Natural killer cell (primary cell): ENCODE measurements at regions not wholly inside any gene's neighbourhood (a gene's known extent, or its start where the extent isn't known, plus 50 kb on each side); places are given as distances from the start of the nearest gene placed in this dataset.

Experiments used
- ATAC-seq, 3 donors: fragments of 150-1000 bp in 2 of 3; fragments of 200-7000 bp in 1 of 3; cut with Tn5 transposase; 1 replicate in 1 of 3; 2 replicates in 2 of 3; pipeline ENCODE4 v1.10.0; 2021; ENCODE audit warnings: mild to moderate bottlenecking in 2 of 3, moderate library complexity in 2 of 3
- DNase-seq, 2 donors: peaks; one replicate each; pipeline versions ENCODE4 v3.0.0 to v3.0.0-alpha.2; 2013 to 2021; ENCODE audit warnings: mixed read lengths in 1 of 2
- H3K27ac ChIP-seq: one replicate; pipeline ENCODE4 v1.5.1; 2013; ENCODE audit warnings: mild to moderate bottlenecking, low read length
- H3K27me3 ChIP-seq: one replicate; pipeline ENCODE4 v1.6.1; 2013; ENCODE audit warnings: low read length; ENCODE audit not compliant: control insufficient read depth, insufficient read depth
- H3K36me3 ChIP-seq: one replicate; pipeline ENCODE4 v1.6.1; 2013; ENCODE audit warnings: low read length; ENCODE audit not compliant: control insufficient read depth, insufficient read depth
- H3K4me1 ChIP-seq: one replicate; pipeline ENCODE4 v1.6.1; 2013; ENCODE audit warnings: low read length; ENCODE audit not compliant: control insufficient read depth, insufficient read depth
- H3K4me3 ChIP-seq: one replicate; pipeline ENCODE4 v1.5.1; 2013; ENCODE audit warnings: low read length
- H3K9me3 ChIP-seq: one replicate; pipeline ENCODE4 v1.6.1; 2013; ENCODE audit warnings: low read length; ENCODE audit not compliant: control insufficient read depth, insufficient read depth
- H3K27ac Mint-ChIP-seq, 2 donors: one replicate each; pipeline ENCODE4 v1.8.0; 2022; ENCODE audit warnings: mild to moderate bottlenecking in 2 of 2, mixed read lengths in 2 of 2, moderate library complexity in 1 of 2
- H3K27me3 Mint-ChIP-seq, 2 donors: one replicate each; pipeline ENCODE4 v1.8.0; 2022; ENCODE audit warnings: low read depth in 2 of 2, mixed read lengths in 2 of 2
- H3K36me3 Mint-ChIP-seq: one replicate; pipeline ENCODE4 v1.8.0; 2022; ENCODE audit warnings: mixed read lengths
- H3K4me1 Mint-ChIP-seq, 2 donors: one replicate each; pipeline ENCODE4 v1.8.0; 2022; ENCODE audit warnings: mixed read lengths in 2 of 2
- H3K4me3 Mint-ChIP-seq: one replicate; pipeline ENCODE4 v1.8.0; 2022; ENCODE audit warnings: mild to moderate bottlenecking, moderate library complexity, mixed read lengths
- H3K9me3 Mint-ChIP-seq, 2 donors: one replicate each; pipeline ENCODE4 v1.8.0; 2022; ENCODE audit warnings: mixed read lengths in 2 of 2
- WGBS: methylation state at CpG from one replicate; pipeline ENCODE4 v1.1.7; 2013; ENCODE audit warnings: missing lambda C conversion rate; ENCODE audit not compliant: insufficient coverage; 5-methylcytosine and 5-hydroxymethylcytosine counted together
- intact Hi-C: fragments of 100-400 bp; cut with micrococcal nuclease; formaldehyde crosslinking; loops from one replicate; pipeline ENCODE4 v1.14.2; 2022
- TF ChIP-seq, protein P1 (sequence below): fragments of 200-600 bp; IDR thresholded peaks from one replicate; pipeline ENCODE4 v1.8.0; 2022; ENCODE audit warnings: antibody characterized with exemption

DNA sequence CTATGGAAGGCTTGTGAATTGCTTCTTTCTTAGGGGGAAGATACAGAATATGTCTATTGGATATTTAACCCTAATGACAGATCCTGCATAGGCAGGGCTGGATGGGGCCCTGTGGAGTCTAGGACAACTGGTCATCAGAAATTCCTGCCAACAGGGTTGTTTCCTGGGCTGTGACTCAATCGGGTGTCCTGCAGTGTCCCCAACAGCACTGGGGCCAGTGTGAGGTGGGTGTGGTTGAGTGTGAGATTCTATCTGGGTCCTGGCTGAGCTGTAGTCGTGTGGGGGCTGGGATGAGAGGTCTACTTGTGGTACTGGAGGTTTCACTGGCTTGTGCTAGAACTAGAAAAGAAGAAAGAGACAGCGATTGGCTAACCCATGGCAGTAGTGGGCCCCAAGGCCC lies 87.3 kb upstream of the WDR1 start:
- intact Hi-C loops, result no loop called here
- peaks cover 0 to 5% of the 10 kb centered on the region in 2 donors for H3K4me1 Mint-ChIP-seq
- DNase-seq, result no peak
- TF ChIP-seq, protein P1, sequence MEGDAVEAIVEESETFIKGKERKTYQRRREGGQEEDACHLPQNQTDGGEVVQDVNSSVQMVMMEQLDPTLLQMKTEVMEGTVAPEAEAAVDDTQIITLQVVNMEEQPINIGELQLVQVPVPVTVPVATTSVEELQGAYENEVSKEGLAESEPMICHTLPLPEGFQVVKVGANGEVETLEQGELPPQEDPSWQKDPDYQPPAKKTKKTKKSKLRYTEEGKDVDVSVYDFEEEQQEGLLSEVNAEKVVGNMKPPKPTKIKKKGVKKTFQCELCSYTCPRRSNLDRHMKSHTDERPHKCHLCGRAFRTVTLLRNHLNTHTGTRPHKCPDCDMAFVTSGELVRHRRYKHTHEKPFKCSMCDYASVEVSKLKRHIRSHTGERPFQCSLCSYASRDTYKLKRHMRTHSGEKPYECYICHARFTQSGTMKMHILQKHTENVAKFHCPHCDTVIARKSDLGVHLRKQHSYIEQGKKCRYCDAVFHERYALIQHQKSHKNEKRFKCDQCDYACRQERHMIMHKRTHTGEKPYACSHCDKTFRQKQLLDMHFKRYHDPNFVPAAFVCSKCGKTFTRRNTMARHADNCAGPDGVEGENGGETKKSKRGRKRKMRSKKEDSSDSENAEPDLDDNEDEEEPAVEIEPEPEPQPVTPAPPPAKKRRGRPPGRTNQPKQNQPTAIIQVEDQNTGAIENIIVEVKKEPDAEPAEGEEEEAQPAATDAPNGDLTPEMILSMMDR, result no peak
- Histone ChIP-seq H3K36me3 (no peaks in the 10 kb centered on the region), H3K9me3 (no peaks in the 10 kb centered on the region), H3K27me3 (no peaks in the 10 kb centered on the region), H3K4me1 (no peaks in the 10 kb centered on the region), H3K4me3 (no peak overlapping the region), H3K27ac (no peak overlapping the region)
- H3K36me3 Mint-ChIP-seq, result no peaks in the 10 kb centered on the region
- no peak for ATAC-seq
- H3K9me3 Mint-ChIP-seq, result no peaks in the 10 kb centered on the region
- WGBS, result 74% methylated on average over 3 of the region's 3 CpGs
- H3K27me3 Mint-ChIP-seq, result peaks cover 8 to 16% of the 10 kb centered on the region in 2 donors
- no peak overlapping the region for H3K27ac Mint-ChIP-seq
- no peak overlapping the region for H3K4me3 Mint-ChIP-seq

DNA sequence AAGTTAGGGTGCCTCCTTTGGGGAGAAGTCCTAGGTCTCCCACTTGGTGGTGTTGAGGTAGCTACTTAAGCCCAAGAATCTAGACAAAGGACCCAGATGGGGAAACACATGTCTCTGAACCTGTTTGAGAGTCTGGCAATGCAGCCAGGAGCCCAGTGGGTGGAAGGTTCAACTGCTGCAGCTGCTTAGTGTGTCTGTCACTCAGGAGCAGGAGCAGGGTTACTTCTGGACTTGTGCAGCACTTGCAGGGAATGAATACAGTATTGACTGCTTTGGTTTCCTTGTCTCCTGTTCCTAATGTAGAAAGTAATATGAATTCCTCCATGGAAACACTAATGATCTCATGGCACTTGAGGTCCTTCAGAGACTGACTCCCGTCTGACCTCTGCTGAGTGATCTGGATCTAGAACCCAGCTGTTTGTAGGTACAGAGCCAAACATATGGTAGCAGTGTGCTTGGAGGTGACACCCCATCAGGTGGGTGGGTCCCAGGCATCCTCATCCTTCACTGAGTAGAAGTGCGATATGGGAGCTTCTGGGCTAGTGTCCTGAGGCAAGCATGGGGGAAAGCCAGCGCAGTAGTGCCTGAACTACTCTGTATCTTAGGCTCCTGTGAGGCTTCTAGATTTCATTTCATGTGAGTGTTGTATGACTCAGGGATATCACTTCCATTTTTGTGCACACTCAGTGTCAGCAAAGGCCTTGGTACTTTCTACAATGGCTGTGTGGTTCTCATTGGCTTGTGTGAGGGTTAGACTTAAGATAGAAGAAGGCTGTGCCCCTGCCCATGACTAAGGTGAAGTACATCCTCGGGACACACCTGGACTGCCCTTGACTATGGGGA lies 85.0 kb upstream of the WDR1 start:
- TF ChIP-seq, protein P1, result no peak
- Histone ChIP-seq H3K36me3 (no peaks in the 10 kb centered on the region), H3K4me1 (no peaks in the 10 kb centered on the region), H3K9me3 (no peaks in the 10 kb centered on the region), H3K27ac (no peak overlapping the region), H3K27me3 (no peaks in the 10 kb centered on the region), H3K4me3 (no peak overlapping the region)
- Mint-ChIP-seq H3K4me3 (no peak overlapping the region), H3K4me1 (peaks cover 0 to 5% of the 10 kb centered on the region in 2 donors), H3K36me3 (no peaks in the 10 kb centered on the region), H3K9me3 (no peaks in the 10 kb centered on the region), H3K27me3 (peaks cover 8 to 16% of the 10 kb centered on the region in 2 donors), H3K27ac (no peak overlapping the region)
- intact Hi-C loops, result no loop called here
- 88% methylated on average over 4 of the region's 4 CpGs for WGBS
- ATAC-seq, result peak in 1 of 3 donors; percentile 19
- DNase-seq, result no peak

DNA sequence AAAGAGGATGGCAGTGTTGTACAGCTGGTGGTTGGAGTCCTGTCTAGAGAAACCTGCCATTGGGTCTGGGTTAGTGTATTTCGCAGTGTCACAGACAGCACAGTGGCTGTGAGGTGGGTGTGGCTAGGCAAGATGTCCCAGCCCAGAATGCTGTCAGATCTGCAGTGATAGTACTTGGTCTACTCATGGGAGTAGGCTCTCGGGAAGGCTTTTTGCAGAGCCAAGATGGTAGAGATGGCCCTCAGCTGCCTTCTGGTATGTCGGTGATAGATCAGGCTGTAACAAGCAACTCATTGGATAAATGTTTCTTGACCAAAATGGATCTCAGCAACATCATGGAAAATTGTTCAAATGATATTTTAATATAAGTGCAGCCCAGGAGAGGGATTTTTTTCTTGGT lies 84.3 kb upstream of the WDR1 start:
- Mint-ChIP-seq H3K4me1 (peaks cover 0 to 5% of the 10 kb centered on the region in 2 donors), H3K27ac (no peak overlapping the region), H3K36me3 (no peaks in the 10 kb centered on the region), H3K27me3 (peaks cover 6 to 16% of the 10 kb centered on the region in 2 donors), H3K9me3 (no peaks in the 10 kb centered on the region), H3K4me3 (no peak overlapping the region)
- 31% methylated on average over 3 of the region's 3 CpGs for WGBS
- intact Hi-C loops, result no loop called here
- Histone ChIP-seq H3K36me3 (no peaks in the 10 kb centered on the region), H3K27me3 (no peaks in the 10 kb centered on the region), H3K4me1 (no peaks in the 10 kb centered on the region), H3K4me3 (no peak overlapping the region), H3K27ac (no peak overlapping the region), H3K9me3 (no peaks in the 10 kb centered on the region)
- DNase-seq, result no peak
- TF ChIP-seq, protein P1, result no peak
- no peak for ATAC-seq

DNA sequence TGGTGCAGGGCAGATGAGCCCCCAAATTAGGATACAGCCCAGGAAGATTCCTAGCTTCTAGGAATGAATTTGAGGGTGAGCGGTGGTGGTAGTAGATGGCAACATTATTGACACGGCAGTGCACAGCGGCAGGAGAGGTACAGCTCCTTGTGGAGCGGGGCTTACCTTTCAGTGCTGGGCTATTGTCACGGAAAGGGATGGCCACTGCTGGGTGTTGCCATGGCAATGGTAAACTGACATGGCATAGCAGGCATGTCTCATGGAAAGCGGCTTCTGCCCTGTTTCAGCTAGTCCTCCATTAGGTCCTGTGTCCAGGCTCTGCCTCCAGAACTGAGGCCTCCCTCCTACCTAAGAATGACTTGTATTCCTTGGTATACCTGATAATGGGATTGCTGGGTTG lies 81.8 kb upstream of the WDR1 start:
- no peaks in the 10 kb centered on the region for H3K36me3 Mint-ChIP-seq
- H3K9me3 Mint-ChIP-seq, result no peaks in the 10 kb centered on the region
- no peaks in the 10 kb centered on the region for H3K4me1 Mint-ChIP-seq
- H3K27ac Mint-ChIP-seq, result no peak overlapping the region
- no peak for ATAC-seq
- no peak overlapping the region for H3K4me3 Mint-ChIP-seq
- intact Hi-C loops, result no loop called here
- Histone ChIP-seq H3K9me3 (no peaks in the 10 kb centered on the region), H3K27ac (no peak overlapping the region), H3K27me3 (no peaks in the 10 kb centered on the region), H3K4me1 (no peaks in the 10 kb centered on the region), H3K4me3 (no peak overlapping the region), H3K36me3 (no peaks in the 10 kb centered on the region)
- TF ChIP-seq, protein P1, result no peak
- H3K27me3 Mint-ChIP-seq, result peaks cover 3 to 16% of the 10 kb centered on the region in 2 donors
- 96% methylated on average over 6 of the region's 6 CpGs for WGBS
- no peak for DNase-seq
